ENCODE measurements at regions not wholly inside any gene's neighbourhood (a gene's known extent, or its start where the extent isn't known, plus 50 kb on each side); places are given as distances from the start of the nearest gene placed in this dataset.

DNA sequence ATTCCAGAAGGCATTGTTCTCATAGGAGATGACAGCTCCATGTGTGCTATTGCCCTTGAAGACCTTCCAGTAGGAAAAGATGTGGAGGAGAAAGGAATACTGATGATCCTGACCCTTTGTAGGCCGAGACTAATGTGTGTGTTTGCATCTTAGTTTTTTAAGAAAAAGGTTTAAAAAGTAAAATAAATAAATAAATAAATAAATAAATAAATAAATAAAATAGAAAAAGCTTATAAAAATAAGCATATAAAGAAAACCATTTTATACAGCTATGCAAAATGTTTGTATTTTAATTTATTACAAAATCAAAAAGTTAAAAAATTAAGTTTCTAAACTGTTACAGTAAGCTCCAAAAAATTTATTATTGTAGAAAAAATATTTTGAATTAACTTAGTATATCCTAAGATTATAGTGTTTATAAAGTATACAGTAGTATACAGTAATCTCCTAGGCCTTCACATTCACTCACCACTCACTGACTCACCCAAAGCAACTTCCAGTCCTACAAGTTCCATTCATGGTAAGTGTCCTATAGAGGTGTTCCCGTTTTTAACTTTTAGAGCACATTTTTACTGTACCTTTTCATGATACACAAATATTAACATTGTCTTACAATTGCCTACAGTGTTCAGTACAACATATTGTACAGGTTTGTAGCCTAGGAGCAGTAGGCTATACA lies 435.2 kb upstream of the SEMA3A start:
- DNase-seq, result no peak
- no peaks in the 10 kb centered on the region for H3K27me3 Mint-ChIP-seq (ENCODE audit: insufficient read depth, unreplicated experiment)
- POLR2A ChIA-PET, result no interaction called here
- intact Hi-C loops (cut with micrococcal nuclease; ENCODE audit: unreplicated experiment), result no loop called here
- no peaks in the 10 kb centered on the region for H3K4me1 Mint-ChIP-seq (ENCODE audit: low read depth, unreplicated experiment)
- Histone ChIP-seq H3K27me3 (replicated peaks; ENCODE audit: control insufficient read depth, insufficient read depth, low read length) (no peaks in the 10 kb centered on the region), H3K4me3 (ENCODE audit: low read depth, low read length) (no peak overlapping the region), H3K36me3 (ENCODE audit: control insufficient read depth, insufficient read depth, low read length) (no peaks in the 10 kb centered on the region), H3K4me1 (no peaks in the 10 kb centered on the region), H3K9me3 (peaks cover 12% of the 10 kb centered on the region; the same call in 1 of the 2 replicates)
- H3K4me3 Mint-ChIP-seq (ENCODE audit: unreplicated experiment), result no peak overlapping the region
- no peak overlapping the region for H3K27ac Mint-ChIP-seq (ENCODE audit: unreplicated experiment)
- H3K36me3 Mint-ChIP-seq (ENCODE audit: insufficient read depth, unreplicated experiment), result no peaks in the 10 kb centered on the region
- TF ChIP-seq, protein P1, sequence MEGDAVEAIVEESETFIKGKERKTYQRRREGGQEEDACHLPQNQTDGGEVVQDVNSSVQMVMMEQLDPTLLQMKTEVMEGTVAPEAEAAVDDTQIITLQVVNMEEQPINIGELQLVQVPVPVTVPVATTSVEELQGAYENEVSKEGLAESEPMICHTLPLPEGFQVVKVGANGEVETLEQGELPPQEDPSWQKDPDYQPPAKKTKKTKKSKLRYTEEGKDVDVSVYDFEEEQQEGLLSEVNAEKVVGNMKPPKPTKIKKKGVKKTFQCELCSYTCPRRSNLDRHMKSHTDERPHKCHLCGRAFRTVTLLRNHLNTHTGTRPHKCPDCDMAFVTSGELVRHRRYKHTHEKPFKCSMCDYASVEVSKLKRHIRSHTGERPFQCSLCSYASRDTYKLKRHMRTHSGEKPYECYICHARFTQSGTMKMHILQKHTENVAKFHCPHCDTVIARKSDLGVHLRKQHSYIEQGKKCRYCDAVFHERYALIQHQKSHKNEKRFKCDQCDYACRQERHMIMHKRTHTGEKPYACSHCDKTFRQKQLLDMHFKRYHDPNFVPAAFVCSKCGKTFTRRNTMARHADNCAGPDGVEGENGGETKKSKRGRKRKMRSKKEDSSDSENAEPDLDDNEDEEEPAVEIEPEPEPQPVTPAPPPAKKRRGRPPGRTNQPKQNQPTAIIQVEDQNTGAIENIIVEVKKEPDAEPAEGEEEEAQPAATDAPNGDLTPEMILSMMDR (IDR thresholded peaks at IDR 0.05; ENCODE audit: insufficient read depth in 1 of 2, low read depth in 1 of 2, low read length in 1 of 2, severe bottlenecking in 1 of 2, unreplicated experiment in 1 of 2), result no peak
- H3K9me3 Mint-ChIP-seq (ENCODE audit: unreplicated experiment), result peaks cover 27% of the 10 kb centered on the region
- CTCF ChIA-PET, result no interaction called here
- BruUV-seq (replicated peaks), result no TSS peak

DNA sequence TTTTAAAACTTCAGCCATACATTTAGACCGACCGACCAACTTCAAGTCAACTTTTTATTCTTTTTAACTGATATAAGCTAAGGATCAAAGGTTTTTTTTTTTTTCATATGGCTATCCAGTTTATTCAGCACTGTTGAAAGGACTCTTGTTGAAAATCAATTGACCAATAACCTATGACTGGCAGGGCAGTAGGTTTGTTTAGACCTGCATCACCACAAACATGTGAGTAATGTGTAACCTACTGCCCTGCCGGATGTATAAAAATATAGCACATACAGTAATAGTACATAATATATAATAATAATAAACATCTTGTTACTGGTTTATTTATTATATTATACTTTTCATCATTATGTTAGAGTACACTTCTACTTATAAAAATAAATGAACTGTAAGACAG lies 434.6 kb upstream of the SEMA3A start:
- H3K4me1 ChIP-seq, result no peaks in the 10 kb centered on the region
- peaks cover 27% of the 10 kb centered on the region for H3K9me3 Mint-ChIP-seq (ENCODE audit: unreplicated experiment)
- no TSS peak for BruUV-seq (replicated peaks)
- no peak overlapping the region for H3K4me3 Mint-ChIP-seq (ENCODE audit: unreplicated experiment)
- peaks cover 6% of the 10 kb centered on the region; the same call in 1 of the 2 replicates for H3K9me3 ChIP-seq
- TF ChIP-seq, protein P1 (IDR thresholded peaks at IDR 0.05; ENCODE audit: insufficient read depth in 1 of 2, low read depth in 1 of 2, low read length in 1 of 2, severe bottlenecking in 1 of 2, unreplicated experiment in 1 of 2), result no peak
- POLR2A ChIA-PET, result no interaction called here
- H3K27ac Mint-ChIP-seq (ENCODE audit: unreplicated experiment), result no peak overlapping the region
- H3K36me3 Mint-ChIP-seq (ENCODE audit: insufficient read depth, unreplicated experiment), result no peaks in the 10 kb centered on the region
- no peaks in the 10 kb centered on the region for H3K27me3 ChIP-seq (replicated peaks; ENCODE audit: control insufficient read depth, insufficient read depth, low read length)
- H3K4me1 Mint-ChIP-seq (ENCODE audit: low read depth, unreplicated experiment), result no peaks in the 10 kb centered on the region
- H3K27me3 Mint-ChIP-seq (ENCODE audit: insufficient read depth, unreplicated experiment), result no peaks in the 10 kb centered on the region
- DNase-seq, result no peak
- no peak overlapping the region for H3K4me3 ChIP-seq (ENCODE audit: low read depth, low read length)
- H3K36me3 ChIP-seq (ENCODE audit: control insufficient read depth, insufficient read depth, low read length), result no peaks in the 10 kb centered on the region
- CTCF ChIA-PET, result no interaction called here
- intact Hi-C loops (cut with micrococcal nuclease; ENCODE audit: unreplicated experiment), result no loop called here

DNA sequence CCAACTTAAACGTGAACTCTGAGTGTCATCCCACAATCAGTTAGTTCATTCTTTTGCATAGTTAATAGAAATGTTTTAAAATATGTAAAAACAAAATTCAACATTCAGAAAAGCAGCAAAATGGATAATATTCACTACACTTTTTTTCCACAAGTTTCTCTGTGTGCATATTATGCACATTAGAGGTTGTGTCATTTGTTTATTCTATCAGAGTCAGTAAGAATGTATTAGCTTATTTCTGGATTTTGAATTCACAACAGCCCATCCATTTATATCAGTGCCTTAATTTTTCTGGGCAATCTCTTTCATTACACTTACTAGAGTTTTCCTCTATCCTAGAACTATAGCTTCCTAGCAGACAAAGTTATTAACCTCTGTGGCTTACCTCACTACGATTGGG lies 432.7 kb upstream of the SEMA3A start:
- no peak overlapping the region for H3K4me3 ChIP-seq (ENCODE audit: low read depth, low read length)
- H3K36me3 Mint-ChIP-seq (ENCODE audit: insufficient read depth, unreplicated experiment), result no peaks in the 10 kb centered on the region
- intact Hi-C loops (cut with micrococcal nuclease; ENCODE audit: unreplicated experiment), result no loop called here

More for the DNA sequence above, 432.7 kb upstream of the SEMA3A start:
- H3K4me1 Mint-ChIP-seq (ENCODE audit: low read depth, unreplicated experiment), result no peaks in the 10 kb centered on the region
- no peaks in the 10 kb centered on the region for H3K27me3 ChIP-seq (replicated peaks; ENCODE audit: control insufficient read depth, insufficient read depth, low read length)
- ChIA-PET CTCF (no interaction called here), POLR2A (no interaction called here)
- no peaks in the 10 kb centered on the region for H3K4me1 ChIP-seq
- H3K9me3 ChIP-seq, result peaks cover 5% of the 10 kb centered on the region; the same call in 1 of the 2 replicates
- H3K4me3 Mint-ChIP-seq (ENCODE audit: unreplicated experiment), result no peak overlapping the region
- H3K36me3 ChIP-seq (ENCODE audit: control insufficient read depth, insufficient read depth, low read length), result no peaks in the 10 kb centered on the region
- TF ChIP-seq, protein P1 (IDR thresholded peaks at IDR 0.05; ENCODE audit: insufficient read depth in 1 of 2, low read depth in 1 of 2, low read length in 1 of 2, severe bottlenecking in 1 of 2, unreplicated experiment in 1 of 2), result no peak
- H3K9me3 Mint-ChIP-seq (ENCODE audit: unreplicated experiment), result peaks cover 13% of the 10 kb centered on the region
- no TSS peak for BruUV-seq (replicated peaks)
- no peak overlapping the region for H3K27ac Mint-ChIP-seq (ENCODE audit: unreplicated experiment)
- H3K27me3 Mint-ChIP-seq (ENCODE audit: insufficient read depth, unreplicated experiment), result no peaks in the 10 kb centered on the region
- no peak for DNase-seq

Data from Caco-2 (cell line).